ENCODE measurements at regions not wholly inside any gene's neighbourhood (a gene's known extent, or its start where the extent isn't known, plus 50 kb on each side); places are given as distances from the start of the nearest gene placed in this dataset.

DNA sequence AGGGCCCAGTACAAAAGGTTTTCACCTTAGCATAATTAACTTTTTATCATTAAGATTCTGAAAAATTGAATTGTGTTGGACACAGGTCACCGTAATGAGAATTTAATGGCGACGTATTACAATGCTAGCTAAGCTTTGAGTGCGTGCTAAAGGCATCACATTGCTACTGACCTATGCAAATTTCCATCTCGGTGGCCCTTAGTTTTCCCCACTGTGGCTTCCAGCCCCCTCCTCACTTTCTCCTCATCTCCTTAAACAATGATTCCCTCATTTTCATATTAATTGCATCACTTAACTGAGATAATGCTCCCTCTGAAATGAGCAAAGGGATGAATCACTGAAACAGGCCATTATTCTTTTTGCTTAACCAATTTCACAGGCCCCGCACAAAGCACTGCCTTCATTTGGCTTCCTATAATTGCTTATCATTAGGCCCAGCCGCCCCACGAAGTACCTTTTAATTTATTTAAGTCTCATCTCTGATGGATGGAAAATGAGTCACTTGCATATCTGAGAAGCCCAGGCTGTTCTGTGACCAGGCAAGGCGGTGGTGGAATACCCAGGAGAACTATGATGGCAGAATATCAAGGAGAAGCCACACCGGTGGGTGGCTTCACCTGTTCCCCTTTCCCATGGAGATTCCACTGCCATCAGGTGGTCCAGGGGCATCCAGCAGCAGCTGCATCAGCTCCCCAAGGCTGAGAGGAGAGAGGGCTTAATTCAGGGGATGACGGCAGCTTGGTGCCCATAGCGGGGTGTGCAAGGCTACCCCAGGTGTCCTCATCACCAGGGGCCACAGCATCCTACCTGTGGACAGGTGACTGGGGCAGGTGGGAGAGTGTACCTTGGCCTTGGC is 223.8 kb upstream of the BOD1L1 start:
- DNase-seq: no peak

DNA sequence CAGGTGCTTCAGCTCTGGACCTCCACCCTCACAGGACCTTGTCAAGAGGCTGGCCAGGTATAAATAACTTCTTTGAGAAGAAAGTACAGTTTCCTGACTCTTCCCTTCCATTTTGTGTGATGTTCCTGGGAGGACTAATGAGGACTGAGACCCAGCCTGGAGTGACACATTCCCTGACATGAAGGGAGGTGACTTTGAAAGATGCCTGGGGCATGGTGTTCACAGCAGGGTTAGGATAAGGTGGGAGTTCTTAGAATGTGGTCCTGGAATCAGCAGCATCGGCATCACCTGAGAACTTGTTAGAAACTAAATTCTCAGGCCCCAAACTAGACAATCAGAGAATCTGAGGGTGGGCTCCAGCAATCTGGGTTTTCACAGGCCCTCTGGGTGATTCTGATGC is 224.9 kb upstream of the BOD1L1 start:
- DNase-seq: no peak

DNA sequence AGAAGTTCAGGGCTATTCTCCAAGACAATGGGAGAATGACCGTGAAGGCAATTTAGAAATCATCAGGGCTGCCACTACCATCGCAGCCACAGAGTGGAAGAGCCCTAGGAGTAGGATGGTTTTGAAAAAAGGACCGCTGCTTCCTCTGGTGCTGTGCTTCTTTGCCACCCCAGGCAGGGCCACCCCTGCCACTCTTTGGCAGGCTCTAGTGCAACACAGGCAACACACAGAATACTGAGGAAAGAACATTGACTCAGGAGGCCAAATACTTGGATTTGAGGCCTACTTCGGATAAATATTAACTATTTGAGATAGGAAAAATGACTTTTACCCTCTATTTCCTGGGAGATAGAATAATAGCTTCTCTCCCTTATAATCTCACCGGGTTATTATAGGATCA is 228.9 kb upstream of the BOD1L1 start:
- DNase-seq: no peak

DNA sequence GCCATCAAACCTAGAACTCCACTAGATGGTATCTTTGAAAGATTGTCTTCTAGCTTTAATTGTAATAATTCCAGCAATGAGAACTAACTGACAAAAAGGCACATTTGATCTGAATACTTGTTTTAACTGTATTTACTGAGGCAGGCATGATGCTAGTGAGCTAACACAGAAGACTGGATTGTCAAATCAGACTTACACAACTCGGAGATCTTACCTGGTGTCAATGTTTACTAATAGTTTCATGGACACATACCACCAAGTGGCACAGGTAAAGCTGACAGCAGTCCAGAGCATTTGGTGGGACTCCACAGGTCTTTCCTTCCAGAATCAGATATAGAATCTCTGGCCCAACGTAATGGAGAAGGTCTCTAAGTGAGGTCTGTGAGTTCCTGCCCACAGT is 229.9 kb upstream of the BOD1L1 start:
- DNase-seq: no peak

DNA sequence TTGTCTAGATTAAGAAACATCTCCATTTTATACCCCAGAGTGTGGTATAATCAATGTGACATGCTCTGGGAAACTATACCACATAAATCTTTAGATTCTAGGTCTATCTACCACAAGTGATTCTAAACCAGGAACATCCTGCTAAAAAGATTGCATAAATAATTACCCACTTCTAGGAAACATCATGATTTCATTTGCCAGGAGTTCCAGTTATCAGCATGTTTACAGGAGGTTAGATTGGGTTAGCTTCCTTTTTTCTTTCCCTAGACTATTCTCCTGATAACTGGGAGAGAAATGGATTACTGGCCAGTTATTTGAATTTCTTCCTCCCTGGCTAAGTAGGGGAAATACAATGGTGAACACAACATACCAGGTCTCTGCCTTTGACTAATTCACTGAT is 230.3 kb upstream of the BOD1L1 start:
- DNase-seq: no peak

DNA sequence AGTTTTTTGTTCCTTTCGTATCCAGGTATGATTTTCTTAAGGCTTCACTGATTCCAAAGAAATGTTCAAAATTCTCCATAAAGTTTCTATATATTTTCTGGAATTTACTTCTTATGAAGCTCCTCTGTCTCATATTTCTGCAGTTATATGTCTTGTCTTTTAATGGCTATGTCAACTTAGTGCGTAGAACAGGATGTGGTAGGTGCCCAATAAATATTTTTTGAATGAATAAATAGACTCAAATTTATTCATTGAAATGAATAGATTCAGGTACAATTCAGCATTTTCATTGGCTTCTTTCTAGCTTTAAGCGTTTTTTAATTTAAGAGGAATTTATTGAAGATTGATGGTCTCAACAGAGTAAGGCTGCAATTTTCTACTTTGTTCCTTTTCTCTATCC is 231.9 kb upstream of the BOD1L1 start:
- no peak for DNase-seq

DNA sequence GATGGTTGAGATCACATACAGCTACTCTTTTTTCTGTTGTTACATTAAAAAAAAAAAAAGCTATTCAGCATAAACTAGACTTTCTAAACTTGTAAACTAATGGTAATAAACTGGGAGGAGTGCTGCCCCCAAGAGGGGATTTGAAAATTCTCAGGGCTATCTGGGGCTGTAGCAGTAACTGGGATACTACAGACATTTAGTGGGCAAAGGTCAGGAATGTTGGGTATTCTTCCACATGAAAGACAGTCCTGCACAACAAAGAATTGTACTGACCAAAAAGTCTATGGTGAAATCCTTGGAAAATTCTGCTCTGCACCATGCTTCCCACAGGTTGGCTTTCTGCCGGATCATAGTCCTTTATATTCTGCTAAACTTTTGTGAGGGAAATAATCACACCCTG is 232.6 kb upstream of the BOD1L1 start:
- DNase-seq: peak in 1 of 2 donors; percentile 22

DNA sequence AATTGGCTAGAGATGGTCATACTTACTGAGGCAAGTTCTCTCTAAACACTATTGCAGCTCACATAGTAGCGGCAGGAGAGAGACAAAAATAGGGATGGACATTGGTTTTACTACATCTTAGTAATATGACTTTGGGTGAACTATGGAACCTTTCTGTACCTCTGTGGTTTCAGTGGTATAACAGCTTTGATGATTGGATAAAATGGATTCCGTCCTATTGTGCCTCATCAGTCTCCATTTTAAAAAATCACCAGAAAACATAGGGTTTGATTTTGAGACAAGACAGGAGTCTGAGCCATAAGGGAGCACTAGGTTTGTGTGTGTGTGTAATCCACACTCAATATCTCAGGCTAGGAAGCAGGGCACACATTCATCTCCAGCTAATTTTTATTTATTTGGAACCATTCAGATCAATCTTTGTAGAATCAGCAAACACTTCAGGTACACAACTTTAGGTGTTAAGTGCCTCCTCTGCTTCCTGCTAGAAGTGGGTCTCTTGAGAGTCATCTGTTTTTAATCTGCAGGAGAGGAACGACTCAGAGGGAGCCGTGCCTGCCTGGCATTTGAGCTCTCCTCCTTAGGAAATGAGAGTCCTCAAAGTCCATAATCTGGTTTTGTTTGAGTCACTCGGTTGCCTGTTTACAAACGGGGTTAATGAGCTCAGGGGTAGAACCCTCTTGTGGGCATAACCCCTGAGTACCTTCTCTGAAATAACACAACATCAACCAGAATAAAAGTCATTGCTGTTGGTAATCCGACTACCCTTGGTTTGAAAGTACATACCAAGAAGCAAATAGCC is 238.5 kb upstream of the BOD1L1 start:
- no peak for DNase-seq

DNA sequence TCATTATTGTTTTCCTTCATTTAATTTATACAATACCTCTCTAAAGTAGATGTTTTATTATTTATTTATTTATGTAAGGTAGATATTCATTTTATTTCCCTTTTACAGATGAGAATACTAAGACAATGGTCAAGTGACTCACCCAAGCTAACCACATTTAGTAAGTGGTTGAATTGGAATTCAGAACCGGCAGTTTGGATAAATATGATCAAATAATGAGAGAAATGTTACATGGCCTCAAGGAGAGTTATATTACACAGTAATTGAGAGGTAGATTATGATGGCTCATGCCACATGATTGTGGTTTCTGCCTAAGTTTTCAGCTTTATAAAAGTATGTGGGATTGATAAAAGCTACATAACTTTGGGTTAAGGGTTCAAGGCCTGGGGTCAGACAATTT is 239.4 kb upstream of the BOD1L1 start:
- DNase-seq: no peak

DNA sequence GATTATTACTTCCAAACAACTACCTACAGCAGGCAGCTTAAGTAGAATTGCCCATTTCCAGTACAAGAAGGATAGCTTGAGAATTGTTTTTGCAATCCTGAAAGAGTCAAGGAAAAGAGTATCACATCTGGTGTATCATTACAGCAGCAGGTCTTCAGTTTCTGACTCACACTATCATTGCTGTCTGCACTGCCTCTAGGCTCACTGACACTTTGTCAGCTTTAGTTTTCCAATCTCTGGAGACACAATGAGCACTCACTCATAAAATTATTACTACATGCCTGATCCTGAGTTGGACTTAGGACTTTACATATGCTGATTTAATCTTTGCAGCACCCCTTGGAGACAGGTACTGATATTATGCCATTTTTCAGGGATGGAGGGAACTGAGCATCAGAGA is 244.6 kb upstream of the BOD1L1 start:
- DNase-seq: no peak

DNA sequence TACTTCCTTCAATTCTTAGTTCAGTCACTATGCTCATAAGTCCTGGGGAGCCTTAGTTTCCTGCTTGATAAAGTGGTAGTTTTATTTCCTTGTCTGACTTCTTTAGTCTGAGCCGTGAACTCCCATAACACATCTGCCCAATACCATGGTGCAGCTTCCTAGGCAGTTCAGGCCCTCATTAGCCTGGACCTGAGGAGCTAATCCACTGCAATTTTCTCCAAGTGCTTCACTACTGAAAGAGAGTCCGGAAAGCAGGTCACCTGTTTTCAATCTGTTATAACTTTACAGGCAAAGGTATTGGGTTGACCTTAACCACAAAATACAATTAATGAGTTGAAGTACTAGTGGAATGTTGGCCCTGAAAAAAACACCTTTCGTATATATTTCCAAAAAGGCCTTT is 245.4 kb upstream of the BOD1L1 start:
- DNase-seq: no peak

DNA sequence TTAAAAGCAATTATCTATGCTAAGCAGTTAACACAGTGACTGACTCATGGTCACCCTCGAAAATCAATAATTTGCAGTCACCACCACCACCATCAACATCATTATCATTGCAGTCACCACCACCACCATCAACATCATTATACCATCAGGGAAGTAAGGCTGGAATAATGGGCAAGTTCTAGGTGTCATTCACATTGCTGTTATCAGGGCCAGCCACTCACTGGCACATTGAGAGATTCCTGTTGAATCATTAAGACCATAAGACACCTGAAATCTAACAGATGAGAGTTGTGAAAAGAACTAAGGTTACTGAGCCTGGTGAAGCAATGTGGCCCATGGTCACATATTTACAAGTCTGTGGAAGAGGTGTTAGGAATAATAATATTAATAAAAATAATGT is 247.7 kb upstream of the BOD1L1 start:
- DNase-seq: no peak

DNA sequence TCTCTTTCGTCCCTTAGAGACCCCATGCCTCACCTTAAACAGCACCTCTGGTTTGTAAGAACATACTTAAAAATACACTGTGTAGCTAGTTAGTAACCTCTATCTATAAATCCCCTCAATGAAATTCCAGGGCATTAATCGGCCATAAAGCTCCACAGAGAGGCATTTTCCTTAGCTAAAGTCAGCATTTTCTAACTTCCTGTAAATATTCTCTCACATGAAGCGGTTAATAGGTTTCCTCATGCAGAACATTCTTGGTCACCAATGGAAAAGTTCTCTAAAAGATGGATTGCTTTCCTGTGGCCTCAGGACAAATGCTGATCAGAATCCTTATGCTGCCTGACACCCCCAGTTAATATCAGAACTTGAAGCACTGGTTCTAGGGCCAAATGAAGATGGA is 248.6 kb upstream of the BOD1L1 start:
- DNase-seq: no peak

DNA sequence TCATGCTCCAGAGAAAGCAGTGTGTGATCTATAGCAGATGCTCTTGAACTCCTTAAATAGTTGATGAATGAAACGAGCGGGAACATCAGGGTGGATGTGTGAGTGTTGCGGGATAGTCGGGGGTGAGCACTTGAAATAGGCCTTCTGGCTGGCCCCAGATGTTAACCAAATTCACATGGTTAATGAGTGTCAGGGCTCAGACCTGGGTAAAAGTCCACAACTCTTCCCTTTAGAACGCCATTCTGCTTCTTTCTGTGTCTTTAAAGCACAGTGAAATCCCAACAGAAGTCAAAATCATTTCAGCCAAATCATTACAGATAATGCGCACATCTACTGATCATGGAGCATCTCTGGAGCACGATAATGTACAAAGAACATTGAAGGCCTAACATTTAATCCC is 249.4 kb upstream of the BOD1L1 start:
- no peak for DNase-seq

DNA sequence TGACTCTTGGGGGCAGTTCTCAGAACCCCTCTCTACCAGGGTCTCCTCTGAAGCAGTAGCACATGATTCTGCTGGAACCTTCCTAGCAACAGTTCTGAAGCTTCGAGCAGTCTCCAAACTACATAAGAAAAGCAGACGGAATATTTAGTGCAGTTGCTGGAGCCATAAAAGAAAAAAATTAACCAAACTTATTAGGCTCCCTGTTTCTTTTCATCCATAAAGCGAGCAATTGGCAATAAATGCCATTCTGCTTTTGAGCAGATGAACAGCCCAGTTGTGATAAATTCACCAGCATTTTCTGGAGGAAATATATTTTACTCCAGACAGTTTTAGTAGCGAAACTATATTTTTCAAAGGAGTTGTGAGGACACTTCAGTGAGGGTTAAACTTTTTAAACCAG is 250.1 kb upstream of the BOD1L1 start:
- DNase-seq: no peak

DNA sequence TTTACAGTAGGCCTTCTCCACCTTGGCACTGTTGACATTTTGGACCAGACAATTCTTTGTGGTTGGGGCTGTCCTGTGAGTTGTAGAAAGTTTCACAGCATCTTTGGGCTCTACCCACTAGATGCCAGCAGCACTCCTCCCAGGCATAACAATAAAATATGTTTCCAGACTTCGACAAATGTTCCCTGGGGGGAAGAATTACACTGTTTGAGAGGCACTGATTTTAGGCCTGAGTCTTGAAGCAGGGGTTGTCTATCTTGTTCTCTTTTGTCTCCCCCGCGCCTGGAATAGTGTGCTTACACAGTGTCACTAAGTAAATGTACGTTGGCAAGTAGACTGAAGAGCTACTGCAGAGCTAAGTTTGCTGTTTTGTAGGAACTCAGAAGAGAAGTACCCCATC is 254.4 kb upstream of the BOD1L1 start:
- no peak for DNase-seq

DNA sequence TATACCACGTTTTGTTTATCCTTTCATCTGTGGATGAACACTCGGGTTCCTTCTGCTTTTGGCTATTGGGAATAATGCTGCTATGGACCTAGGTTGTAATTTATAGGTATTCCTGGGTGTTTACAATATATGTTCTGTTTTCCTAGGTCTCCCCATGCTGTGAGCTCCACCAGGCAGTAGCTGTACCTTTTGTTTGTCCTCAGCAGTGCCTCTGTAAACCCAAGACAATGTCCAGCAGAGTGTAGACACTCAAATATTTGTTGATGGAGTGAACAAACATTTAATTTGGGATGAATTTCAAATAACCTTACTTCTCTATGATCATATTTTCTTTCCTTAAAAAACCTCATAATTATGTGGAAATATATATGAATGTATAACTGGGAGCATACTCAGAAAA is 259.5 kb upstream of the BOD1L1 start:
- DNase-seq: no peak

DNA sequence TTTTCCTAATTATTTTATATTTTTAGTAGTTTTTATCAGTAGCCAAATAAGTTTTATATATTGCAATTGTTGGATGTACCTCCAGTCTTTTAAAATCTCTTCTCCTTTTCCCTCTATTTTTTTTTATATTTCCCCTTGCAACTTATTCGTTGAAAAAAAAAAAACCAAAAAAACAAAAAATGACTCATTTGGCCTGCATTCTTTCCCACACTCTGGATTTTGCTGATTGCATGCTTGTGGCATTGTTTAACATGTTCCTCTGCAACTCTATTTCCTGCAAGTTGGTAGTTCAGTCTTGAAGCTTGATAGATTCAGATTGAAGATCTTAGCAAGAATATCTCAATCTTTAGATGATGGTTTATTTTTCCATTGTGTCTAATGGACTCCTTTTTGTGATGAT is 260.6 kb upstream of the BOD1L1 start:
- no peak for DNase-seq

DNA sequence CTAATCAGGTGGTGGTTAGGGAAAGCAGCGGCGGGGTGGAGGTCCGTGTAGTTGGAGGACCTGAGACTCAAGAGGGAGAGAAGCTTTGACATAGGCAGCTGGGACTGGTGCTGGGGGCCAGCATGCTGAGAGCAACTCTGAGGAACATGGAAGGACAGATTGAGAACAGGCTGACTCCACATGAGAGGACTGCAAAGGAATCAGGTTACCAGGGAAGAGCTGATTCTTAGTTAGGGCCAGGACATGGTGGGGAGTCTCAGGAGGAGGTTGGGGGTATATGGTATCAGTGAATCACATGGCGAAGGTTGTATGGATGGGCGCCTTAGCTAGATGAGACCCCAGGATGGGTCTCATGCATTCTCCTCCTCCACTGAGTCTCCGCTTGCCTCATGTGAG is 264.0 kb upstream of the BOD1L1 start:
- DNase-seq: no peak

DNA sequence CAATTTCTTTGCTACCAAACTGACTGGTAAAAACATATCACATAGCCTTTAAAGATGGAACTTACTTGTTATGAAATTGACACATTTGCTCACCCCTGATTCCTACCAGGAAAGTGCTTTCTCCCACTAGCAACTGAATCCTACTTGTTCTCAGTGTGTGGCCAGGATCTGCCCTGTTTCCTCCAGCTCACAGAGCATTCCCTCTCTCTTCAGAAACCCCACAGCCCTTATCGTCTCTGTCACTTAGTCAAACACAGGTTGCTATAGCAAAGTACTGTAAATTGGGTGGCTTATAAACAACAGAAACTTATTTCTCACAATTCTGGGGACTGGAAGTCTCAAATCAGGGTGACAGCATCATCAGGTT is 265.2 kb upstream of the BOD1L1 start:
- DNase-seq: no peak

DNA sequence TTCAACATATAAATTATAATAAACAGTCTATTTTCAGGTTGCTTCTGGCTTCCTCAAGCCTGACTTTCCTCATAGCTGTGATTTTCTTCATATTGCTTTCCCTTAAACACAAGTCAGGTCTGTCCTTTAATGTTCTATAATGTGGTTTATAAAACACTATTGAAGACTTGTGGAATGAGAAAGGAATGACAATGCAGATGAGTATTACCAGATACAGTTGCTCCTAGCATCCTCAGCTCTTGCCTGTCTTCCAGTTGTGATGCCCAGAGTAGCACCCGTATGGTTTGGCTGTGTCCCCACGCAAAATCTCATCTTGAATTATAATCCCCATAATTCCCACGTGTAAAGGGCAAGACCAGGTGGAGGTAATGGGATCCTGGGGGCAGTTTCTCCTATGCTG is 265.7 kb upstream of the BOD1L1 start:
- DNase-seq: no peak

DNA sequence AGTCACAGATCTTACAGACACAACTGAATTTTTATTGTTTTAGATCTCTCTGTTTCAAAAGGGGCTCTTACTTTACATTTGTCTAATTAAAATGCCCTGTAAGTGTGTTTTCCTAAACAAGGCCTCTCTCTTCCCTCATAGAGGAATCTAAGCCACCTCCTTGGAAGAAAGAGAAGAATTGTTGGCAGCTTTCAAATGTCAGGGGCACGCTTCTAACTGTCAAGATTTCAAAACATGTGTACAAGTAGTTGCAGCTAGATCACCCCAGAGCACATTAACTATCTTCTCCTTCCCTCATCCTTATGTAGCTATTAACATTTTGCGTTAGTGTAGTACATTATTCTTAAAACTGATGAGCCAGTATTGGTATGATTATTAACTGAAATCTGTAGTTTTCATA is 266.5 kb upstream of the BOD1L1 start:
- DNase-seq: no peak

DNA sequence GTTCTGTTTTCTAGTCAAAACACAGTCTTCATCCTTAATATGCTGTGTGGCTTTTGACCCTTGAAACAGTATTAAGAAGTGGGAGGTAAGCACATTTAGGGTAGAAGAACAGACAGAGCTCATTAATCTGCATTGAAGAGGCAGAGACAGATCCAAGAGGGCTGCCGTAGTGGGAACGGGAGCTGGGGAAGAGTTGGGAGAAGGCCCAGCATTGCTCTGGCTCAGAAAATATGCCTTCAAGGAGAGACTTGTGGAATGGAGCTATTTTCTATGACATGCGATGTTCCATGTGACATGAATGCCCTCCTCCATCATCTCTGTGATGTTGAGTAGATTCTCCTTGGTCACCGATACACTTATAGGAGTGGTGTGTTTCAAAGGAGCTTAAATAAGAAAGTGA is 273.3 kb upstream of the BOD1L1 start:
- no peak for DNase-seq

DNA sequence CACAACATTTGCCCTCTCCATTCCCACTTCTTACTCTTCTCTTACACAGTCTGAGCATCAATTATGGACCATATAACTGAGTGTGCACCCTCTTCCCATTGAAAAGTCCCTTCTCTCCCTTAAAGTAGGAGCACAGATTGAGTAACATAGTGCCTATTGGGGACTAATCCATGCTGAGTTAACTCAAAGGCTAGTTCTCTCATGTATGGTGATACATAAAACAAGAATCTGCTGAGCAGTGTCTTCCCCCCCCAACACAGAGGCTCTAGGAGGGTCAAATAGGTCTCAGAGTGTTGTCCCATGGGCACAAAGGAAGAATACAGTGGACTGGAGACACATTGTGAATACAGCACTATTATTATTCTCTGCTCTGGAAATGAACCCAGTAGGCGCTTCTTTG is 274.6 kb upstream of the BOD1L1 start:
- DNase-seq: no peak

DNA sequence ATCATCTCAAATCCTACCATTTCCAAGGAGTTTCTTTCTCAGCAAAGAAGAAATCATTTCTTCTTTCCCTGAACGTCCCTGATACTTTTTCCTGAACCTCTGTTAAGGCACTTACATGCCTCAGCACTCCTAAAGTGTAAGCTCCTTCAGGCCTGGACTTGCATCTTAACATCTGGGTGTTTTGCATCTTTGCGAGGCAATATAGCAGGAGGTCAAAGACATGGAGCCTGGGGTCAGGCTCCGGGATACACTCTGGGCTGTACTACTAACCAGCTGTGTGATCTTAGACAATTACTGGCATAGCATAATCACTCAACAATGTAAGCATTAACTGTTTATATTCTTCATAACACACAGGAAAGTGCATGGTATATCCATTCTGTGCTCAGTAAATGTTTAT is 275.5 kb upstream of the BOD1L1 start:
- no peak for DNase-seq

Data from hippocampal formation (tissue), 2 donors.